ENCODE measurements at regions not wholly inside any gene's neighbourhood (a gene's known extent, or its start where the extent isn't known, plus 50 kb on each side); places are given as distances from the start of the nearest gene placed in this dataset.

- DNase-seq (ENCODE audit: low read depth), result no peak
Measured at GRCh38 chr12:130017591-130018449, 114.0 kb upstream of the TMEM132D start.

- DNase-seq (ENCODE audit: low read depth), result no peak
Measured at GRCh38 chr12:130018614-130019013, 114.8 kb upstream of the TMEM132D start.

GRCh38 chr12:130026608-130027176, 122.9 kb upstream of the TMEM132D start:
- peak; percentile 5 for DNase-seq (ENCODE audit: low read depth)

- DNase-seq (ENCODE audit: low read depth), result no peak
Measured at GRCh38 chr12:130027798-130028197, 124.0 kb upstream of the TMEM132D start.

- no peak for DNase-seq (ENCODE audit: low read depth)
Measured at GRCh38 chr12:130029151-130029550, 125.3 kb upstream of the TMEM132D start.

GRCh38 chr12:130031041-130031440, 127.2 kb upstream of the TMEM132D start:
- DNase-seq (ENCODE audit: low read depth), result no peak

GRCh38 chr12:130031571-130032189, 127.9 kb upstream of the TMEM132D start:
- DNase-seq (ENCODE audit: low read depth), result peak; percentile 19

- no peak for DNase-seq (ENCODE audit: low read depth)
Measured at GRCh38 chr12:130041983-130042812, 120.1 kb upstream of the FZD10 start.

- no peak for DNase-seq (ENCODE audit: low read depth)
Measured at GRCh38 chr12:130043685-130044406, 118.4 kb upstream of the FZD10 start.

- no peak for DNase-seq (ENCODE audit: low read depth)
Measured at GRCh38 chr12:130044991-130045621, 117.2 kb upstream of the FZD10 start.

GRCh38 chr12:130049666-130050065, 112.6 kb upstream of the FZD10 start:
- DNase-seq (ENCODE audit: low read depth), result no peak

GRCh38 chr12:130051900-130052299, 110.4 kb upstream of the FZD10 start:
- DNase-seq (ENCODE audit: low read depth), result no peak

GRCh38 chr12:130053651-130054069, 108.6 kb upstream of the FZD10 start:
- DNase-seq (ENCODE audit: low read depth), result no peak

- no peak for DNase-seq (ENCODE audit: low read depth)
Measured at GRCh38 chr12:130054803-130055202, 107.5 kb upstream of the FZD10 start.

GRCh38 chr12:130058926-130059472, 103.3 kb upstream of the FZD10 start:
- DNase-seq (ENCODE audit: low read depth), result no peak

- DNase-seq (ENCODE audit: low read depth), result no peak
Measured at GRCh38 chr12:130063866-130064265, 98.4 kb upstream of the FZD10 start.

- no peak for DNase-seq (ENCODE audit: low read depth)
Measured at GRCh38 chr12:130064999-130065398, 97.3 kb upstream of the FZD10 start.

- no peak for DNase-seq (ENCODE audit: low read depth)
Measured at GRCh38 chr12:130066742-130067141, 95.5 kb upstream of the FZD10 start.

- no peak for DNase-seq (ENCODE audit: low read depth)
Measured at GRCh38 chr12:130068741-130069140, 93.5 kb upstream of the FZD10 start.

GRCh38 chr12:130070126-130070611, 92.1 kb upstream of the FZD10 start:
- DNase-seq (ENCODE audit: low read depth), result no peak

GRCh38 chr12:130073721-130074120, 88.5 kb upstream of the FZD10 start:
- DNase-seq (ENCODE audit: low read depth), result no peak
